ENCODE measurements at regions not wholly inside any gene's neighbourhood (a gene's known extent, or its start where the extent isn't known, plus 50 kb on each side); places are given as distances from the start of the nearest gene placed in this dataset.

- H3K4me2 ChIP-seq (ENCODE audit: low read depth, low read length), result no peak overlapping the region
- intact Hi-C loops (cut with micrococcal nuclease) (no loop called here), in situ Hi-C loops (cut with MboI; ENCODE audit: low sequenced_read_pairs) (no loop called here), dilution Hi-C loops (cut with HindIII; ENCODE audit: low sequenced_read_pairs, unreplicated experiment) (no loop called here)
- no peak overlapping the region for H3K9ac ChIP-seq (ENCODE audit: low read depth, low read length)
- ChIA-PET POLR2A (ENCODE audit: unreplicated experiment) (no interaction called here), CTCF (no interaction called here)
- no peaks in the 10 kb centered on the region for H3K79me1 ChIP-seq (ENCODE audit: low read depth in 1 of 2, low read length in 2 of 2)
- DNase-seq (no peak), ATAC-seq (ENCODE audit: low read depth) (no peak)
- H3K9me1 ChIP-seq (ENCODE audit: insufficient read depth, low read length), result no peaks in the 10 kb centered on the region
- H4K91ac ChIP-seq (ENCODE audit: insufficient read depth, low read depth, low read length), result no peak overlapping the region
- no peak overlapping the region for H3K18ac ChIP-seq (ENCODE audit: low read depth, low read length)
- H3K4me1 ChIP-seq (ENCODE audit: control insufficient read depth, insufficient read depth, low read length), result no peaks in the 10 kb centered on the region
- no peak for TF ChIP-seq MAFK (IDR thresholded peaks at IDR 0.05; ENCODE audit: low read depth, low read length)
- no peak for TF ChIP-seq CHD1 (IDR thresholded peaks at IDR 0.05; ENCODE audit: low read depth, low read length)
- TF ChIP-seq RCOR1 (IDR thresholded peaks at IDR 0.05; ENCODE audit: insufficient replicate concordance, low read length), result no peak
- TF ChIP-seq NFE2L2 (IDR thresholded peaks at IDR 0.05; ENCODE audit: low read depth, low read length), result no peak
- no peak for TF ChIP-seq CTCF (conservative IDR thresholded peaks at IDR 0.05; ENCODE audit: low read depth, low read length)
- no peak overlapping the region for H3K4me3 ChIP-seq (ENCODE audit: insufficient read depth, low read depth, low read length)
- no peak overlapping the region for H3K56ac ChIP-seq (ENCODE audit: extremely low read depth, insufficient read depth, low read length)
- no peak overlapping the region for H2BK15ac ChIP-seq (ENCODE audit: low read depth, low read length)
- H2AK5ac ChIP-seq (ENCODE audit: low read depth, low read length), result no peak overlapping the region
- no peak overlapping the region for H3K23ac ChIP-seq (ENCODE audit: low read depth, low read length)
- H3K4ac ChIP-seq (ENCODE audit: low read depth, low read length), result no peak overlapping the region
- H3K9me3 ChIP-seq (ENCODE audit: control insufficient read depth, insufficient read depth, low read length), result no peaks in the 10 kb centered on the region
- H2BK5ac ChIP-seq (ENCODE audit: low read depth, low read length, poor library complexity, severe bottlenecking), result no peak overlapping the region
- no peak overlapping the region for H2BK120ac ChIP-seq (ENCODE audit: low read depth, low read length)
- H3K27ac ChIP-seq (ENCODE audit: insufficient read depth, low read length), result no peak overlapping the region
- WGBS, 2 experiments (ENCODE audit: extremely low coverage in 2 of 2, insufficient read length in 1 of 2), result no CpG with 5 or more reads among the region's 1 CpG
- no peaks in the 10 kb centered on the region for H4K20me1 ChIP-seq (ENCODE audit: insufficient read depth, low read length)
- BruUV-seq (replicated peaks), result no TSS peak
- no peak overlapping the region for H2BK20ac ChIP-seq (ENCODE audit: low read depth, low read length)
- H4K8ac ChIP-seq (ENCODE audit: low read depth in 2 of 2, low read length in 2 of 2), result no peak overlapping the region
- no peak overlapping the region for H2AK9ac ChIP-seq (replicated peaks; ENCODE audit: low read depth, low read length, poor library complexity)
- no peaks in the 10 kb centered on the region for H3K27me3 ChIP-seq (ENCODE audit: control insufficient read depth, insufficient read depth, low read length)
- no peaks in the 10 kb centered on the region for H3K36me3 ChIP-seq (ENCODE audit: control insufficient read depth, insufficient read depth, low read length)
- peak overlapping the region; percentile 44 for H2AFZ ChIP-seq (replicated peaks; ENCODE audit: low read length, poor library complexity)
- no peak overlapping the region for H4K5ac ChIP-seq (ENCODE audit: low read depth, low read length)
- no peak overlapping the region for H3K14ac ChIP-seq (replicated peaks; ENCODE audit: low read depth, low read length)
Measured at GRCh38 chr2:180676520-180677025, 303.8 kb upstream of the UBE2E3 start.
